Mucosa of stomach (tissue), 1 donor: ENCODE measurements at regions not wholly inside any gene's neighbourhood (a gene's known extent, or its start where the extent isn't known, plus 50 kb on each side); places are given as distances from the start of the nearest gene placed in this dataset.

Experiments
- H3K27me3 ChIP-seq: one replicate; pipeline ENCODE4 v1.7.0; 2013; ENCODE audit warnings: mild to moderate bottlenecking, low read length; ENCODE audit not compliant: control insufficient read depth, insufficient read depth
- H3K36me3 ChIP-seq: one replicate; pipeline ENCODE4 v1.7.0; 2013; ENCODE audit warnings: low read length; ENCODE audit not compliant: control insufficient read depth, insufficient read depth
- H3K4me1 ChIP-seq: one replicate; pipeline ENCODE4 v1.7.0; 2013; ENCODE audit warnings: mild to moderate bottlenecking, low read length; ENCODE audit not compliant: control insufficient read depth, insufficient read depth
- H3K4me3 ChIP-seq: one replicate; pipeline ENCODE4 v1.7.0; 2013; ENCODE audit warnings: low read length
- H3K9ac ChIP-seq: one replicate; pipeline ENCODE4 v1.7.0; 2013; ENCODE audit warnings: mild to moderate bottlenecking, low read length, moderate library complexity
- H3K9me3 ChIP-seq: one replicate; pipeline ENCODE4 v1.7.0; 2013; ENCODE audit warnings: mild to moderate bottlenecking, low read length, moderate library complexity; ENCODE audit not compliant: control insufficient read depth
- donor health status: Pancreatic carcinoma.

DNA sequence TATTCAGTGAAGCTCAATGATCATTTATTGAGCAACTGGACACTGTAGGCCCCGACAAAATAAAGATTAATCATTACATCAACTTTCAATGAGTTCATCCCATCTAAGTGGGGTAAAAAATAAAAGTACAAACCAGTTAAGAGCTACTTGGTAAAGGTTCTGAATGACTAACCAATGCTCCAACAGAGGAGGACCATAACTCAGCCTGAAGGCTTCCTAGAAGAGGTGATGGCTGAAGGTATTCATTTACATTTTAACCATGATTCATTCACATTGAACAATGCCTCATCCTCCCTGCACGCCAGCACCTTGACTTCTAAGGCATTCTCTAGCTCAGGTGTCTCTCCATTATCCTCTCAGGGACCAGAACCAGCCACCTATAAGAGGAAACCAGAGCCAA, 201.4 kb downstream of the ZNF462 start:
- H3K9ac ChIP-seq: no peak overlapping the region
- no peaks in the 10 kb centered on the region for H3K9me3 ChIP-seq
- peaks cover 33% of the 10 kb centered on the region for H3K4me1 ChIP-seq
- H3K36me3 ChIP-seq: no peaks in the 10 kb centered on the region
- H3K27me3 ChIP-seq: no peaks in the 10 kb centered on the region
- no peak overlapping the region for H3K4me3 ChIP-seq

DNA sequence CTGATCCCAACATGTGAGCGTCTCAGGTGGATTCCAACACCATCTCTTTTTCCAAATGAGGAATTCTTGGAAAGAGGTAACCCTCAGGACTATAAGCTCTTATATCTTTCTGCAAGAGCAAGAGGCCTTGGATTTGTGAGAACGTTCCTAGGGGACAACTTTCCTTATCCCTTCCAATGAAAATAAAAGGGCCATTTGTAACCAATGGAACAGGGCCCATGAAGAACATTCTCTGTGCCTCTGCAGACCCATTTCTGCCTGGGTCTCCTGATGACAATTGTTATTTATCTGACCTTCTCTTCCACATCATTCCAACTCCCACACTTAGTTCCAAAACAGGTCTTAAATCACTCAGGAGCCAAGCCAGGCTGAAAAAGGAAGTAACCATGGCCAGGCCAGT, 202.6 kb downstream of the ZNF462 start:
- Histone ChIP-seq H3K9ac (no peak overlapping the region), H3K4me1 (peaks cover 36% of the 10 kb centered on the region), H3K36me3 (no peaks in the 10 kb centered on the region), H3K4me3 (no peak overlapping the region), H3K9me3 (no peaks in the 10 kb centered on the region), H3K27me3 (no peaks in the 10 kb centered on the region)

DNA sequence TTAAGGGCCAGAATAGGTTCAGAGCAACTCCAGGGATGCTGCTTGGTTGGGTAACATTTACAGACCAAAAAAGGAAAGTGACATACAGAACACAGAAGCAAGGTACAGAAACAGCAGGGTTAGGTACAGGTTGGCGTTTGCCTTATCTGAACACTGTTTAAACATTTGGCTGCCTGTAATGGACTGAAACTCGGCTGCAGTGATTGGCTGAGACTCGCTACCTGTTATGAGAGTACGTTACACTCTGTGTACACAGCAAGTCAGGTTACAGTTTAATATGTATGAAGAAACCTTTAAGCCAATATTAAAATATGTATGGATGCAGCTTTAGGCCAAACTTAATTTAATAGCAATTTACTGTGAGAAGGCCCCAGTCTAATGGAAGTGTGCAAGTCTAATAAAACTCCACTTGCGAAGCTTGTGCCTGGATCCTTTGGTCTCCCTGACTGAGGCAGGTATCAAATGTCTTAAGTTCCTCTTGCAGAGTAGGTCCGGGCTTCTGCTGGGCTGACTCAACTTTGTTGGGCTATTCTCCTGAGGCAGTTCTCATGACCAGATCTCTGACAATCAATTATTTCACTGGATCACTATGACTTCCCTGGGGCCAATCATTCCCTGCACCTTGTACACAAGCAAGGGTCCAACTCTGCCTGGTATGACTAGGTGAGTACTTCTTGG, 204.9 kb downstream of the ZNF462 start:
- Histone ChIP-seq H3K27me3 (no peaks in the 10 kb centered on the region), H3K4me1 (peaks cover 36% of the 10 kb centered on the region), H3K9me3 (no peaks in the 10 kb centered on the region), H3K9ac (no peak overlapping the region), H3K4me3 (peak overlapping the region; percentile 28), H3K36me3 (no peaks in the 10 kb centered on the region)

DNA sequence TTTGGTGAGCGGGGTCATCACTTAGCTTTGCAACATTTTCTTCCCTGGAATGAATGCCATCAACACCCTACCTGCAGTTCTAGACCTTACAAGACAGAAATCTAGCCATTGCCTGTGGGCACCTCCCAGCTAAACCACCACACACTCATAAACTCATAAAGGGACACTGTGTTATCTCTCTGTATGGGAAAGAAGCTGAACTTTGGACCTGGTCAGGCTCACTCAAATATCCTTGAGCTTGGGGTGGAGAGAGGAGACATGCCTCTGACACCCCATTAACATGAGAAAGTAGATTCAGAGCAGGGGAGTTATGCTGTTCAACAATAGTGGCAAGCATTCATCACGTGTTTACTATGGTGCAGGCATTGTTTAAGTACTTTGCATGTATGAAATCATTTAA, 205.6 kb downstream of the ZNF462 start:
- Histone ChIP-seq H3K4me3 (peak overlapping the region; percentile 28), H3K4me1 (peaks cover 36% of the 10 kb centered on the region), H3K36me3 (no peaks in the 10 kb centered on the region), H3K9me3 (no peaks in the 10 kb centered on the region), H3K9ac (no peak overlapping the region), H3K27me3 (no peaks in the 10 kb centered on the region)

DNA sequence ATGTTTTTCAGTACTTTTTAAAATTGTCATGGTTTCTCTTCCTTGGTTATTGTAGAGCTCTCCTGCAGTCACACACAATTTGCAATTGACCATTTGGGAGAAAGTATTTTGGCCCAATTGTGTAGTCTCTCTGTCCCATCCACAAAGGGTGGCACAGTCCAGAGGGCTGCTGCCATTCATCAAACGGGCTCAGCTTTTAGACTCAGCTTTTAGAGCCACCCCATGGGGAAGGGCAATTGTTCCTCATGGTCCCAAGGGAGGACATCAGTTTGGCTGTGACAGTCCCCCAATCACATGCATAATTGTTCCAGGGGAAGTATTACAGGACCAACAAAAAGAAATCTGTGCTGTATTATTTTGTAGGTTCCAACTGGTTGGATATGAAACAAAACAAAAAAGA, 207.6 kb downstream of the ZNF462 start:
- Histone ChIP-seq H3K4me3 (no peak overlapping the region), H3K4me1 (peaks cover 36% of the 10 kb centered on the region), H3K9me3 (no peaks in the 10 kb centered on the region), H3K36me3 (no peaks in the 10 kb centered on the region), H3K27me3 (no peaks in the 10 kb centered on the region), H3K9ac (no peak overlapping the region)

DNA sequence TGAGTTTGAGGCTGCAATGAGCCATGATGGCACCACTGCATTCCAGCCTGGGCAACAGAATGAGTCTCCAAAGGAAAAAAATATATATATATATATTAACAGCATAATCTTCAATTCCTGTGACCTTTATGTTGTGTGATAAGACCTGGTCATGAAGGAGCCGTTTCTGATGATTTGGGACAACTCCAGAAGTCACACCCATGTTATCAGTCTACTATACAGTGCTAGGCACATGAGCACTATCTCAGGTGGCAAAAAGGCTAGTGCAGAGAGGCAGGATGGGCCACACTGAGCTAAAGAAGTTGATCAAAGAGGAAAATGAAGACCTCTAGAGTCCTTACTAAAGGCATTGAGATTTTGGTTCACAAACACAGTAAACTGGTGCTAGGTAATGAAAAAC, 205.0 kb upstream of the RAD23B start:
- Histone ChIP-seq H3K9me3 (no peaks in the 10 kb centered on the region), H3K27me3 (no peaks in the 10 kb centered on the region), H3K4me1 (peaks cover 16% of the 10 kb centered on the region)

DNA sequence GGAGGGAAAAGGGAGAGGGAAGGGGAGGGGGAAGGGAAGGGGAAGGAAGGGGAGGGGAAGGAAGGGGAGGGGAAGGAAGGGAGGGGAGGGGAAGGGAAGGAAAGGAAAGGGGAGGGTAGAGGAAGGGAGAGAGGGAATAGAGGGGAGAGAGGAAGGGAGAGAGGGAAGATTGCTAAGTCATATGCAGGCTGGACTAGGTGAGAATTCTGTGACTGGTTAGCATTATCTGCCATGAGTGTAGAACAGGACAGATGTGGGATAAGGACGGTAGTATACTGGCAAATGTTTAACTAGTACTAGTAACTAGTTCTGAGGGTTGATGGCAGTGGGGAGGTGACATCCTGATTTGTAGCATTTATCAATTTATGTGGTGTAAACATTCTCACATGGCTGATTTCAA, 203.5 kb upstream of the RAD23B start:
- H3K36me3 ChIP-seq: no peaks in the 10 kb centered on the region
- H3K4me1 ChIP-seq: peaks cover 16% of the 10 kb centered on the region
- H3K4me3 ChIP-seq: no peak overlapping the region
- H3K27me3 ChIP-seq: no peaks in the 10 kb centered on the region
- H3K9me3 ChIP-seq: no peaks in the 10 kb centered on the region
- no peak overlapping the region for H3K9ac ChIP-seq

More for the DNA sequence above, 205.0 kb upstream of the RAD23B start:
- H3K4me3 ChIP-seq: no peak overlapping the region
- H3K36me3 ChIP-seq: no peaks in the 10 kb centered on the region
- no peak overlapping the region for H3K9ac ChIP-seq

DNA sequence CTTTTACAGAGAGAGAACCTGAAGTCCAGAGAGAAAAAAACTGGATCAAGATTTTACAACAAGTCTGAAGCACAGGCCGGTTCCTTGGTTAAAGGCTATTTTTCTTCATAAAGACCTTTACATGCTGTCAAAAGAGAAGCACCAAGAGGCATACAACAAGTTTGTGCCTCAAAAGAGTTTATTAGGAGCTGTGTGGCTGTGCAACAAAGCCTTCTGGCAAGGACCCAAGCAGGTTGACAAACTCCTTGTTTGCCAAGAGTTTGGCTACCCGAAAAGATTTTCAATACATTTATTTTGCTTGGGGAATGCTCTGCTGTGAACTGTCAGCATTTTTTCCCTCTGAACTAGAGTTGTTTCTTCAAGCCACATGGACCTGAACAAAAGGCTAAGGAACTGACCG, 202.9 kb upstream of the RAD23B start:
- H3K27me3 ChIP-seq: no peaks in the 10 kb centered on the region
- H3K9ac ChIP-seq: no peak overlapping the region
- H3K4me3 ChIP-seq: no peak overlapping the region
- no peaks in the 10 kb centered on the region for H3K9me3 ChIP-seq
- H3K4me1 ChIP-seq: peaks cover 16% of the 10 kb centered on the region
- H3K36me3 ChIP-seq: no peaks in the 10 kb centered on the region

DNA sequence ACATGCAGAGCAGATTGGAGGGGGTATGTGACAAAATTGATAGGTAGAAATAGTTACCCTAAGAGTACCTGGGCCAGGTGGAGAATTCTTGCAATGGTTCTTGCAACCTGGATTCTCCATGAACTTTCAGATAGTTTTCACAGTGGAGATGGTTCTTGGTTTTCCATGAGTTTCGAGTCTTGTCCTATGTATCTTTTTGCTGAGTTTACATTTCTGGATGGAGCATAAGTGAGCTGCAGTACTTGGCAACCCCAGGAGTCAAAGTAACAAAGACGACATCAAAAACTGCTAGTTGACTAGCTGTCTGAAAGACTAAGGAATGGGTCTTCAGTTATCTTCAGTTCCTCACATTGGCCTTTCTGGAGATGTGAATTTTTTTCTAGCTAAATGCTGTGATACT, 196.6 kb upstream of the RAD23B start:
- Histone ChIP-seq H3K36me3 (no peaks in the 10 kb centered on the region), H3K9ac (no peak overlapping the region), H3K4me1 (no peaks in the 10 kb centered on the region), H3K9me3 (no peaks in the 10 kb centered on the region), H3K4me3 (no peak overlapping the region), H3K27me3 (no peaks in the 10 kb centered on the region)

DNA sequence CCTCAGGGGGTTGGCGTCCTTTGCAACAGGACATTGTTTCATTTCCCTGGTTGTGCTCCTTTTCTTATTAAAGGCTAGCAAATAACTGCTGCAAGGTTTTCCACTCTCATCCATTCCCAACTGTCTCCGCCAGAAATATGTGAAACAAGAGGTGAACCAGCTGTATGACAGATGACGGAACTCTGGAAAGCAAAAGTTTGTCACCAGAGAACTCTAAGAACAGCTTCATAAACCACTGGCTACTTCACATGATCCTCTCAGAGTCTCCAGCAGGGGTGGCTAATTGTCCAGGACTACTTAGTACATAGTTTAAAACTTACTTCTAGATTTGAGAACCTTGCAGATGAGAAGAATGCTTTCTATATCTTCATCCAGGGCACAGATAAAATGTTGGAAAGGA, 195.9 kb upstream of the RAD23B start:
- H3K9ac ChIP-seq: no peak overlapping the region
- no peak overlapping the region for H3K4me3 ChIP-seq
- no peaks in the 10 kb centered on the region for H3K9me3 ChIP-seq
- no peaks in the 10 kb centered on the region for H3K36me3 ChIP-seq
- H3K4me1 ChIP-seq: no peaks in the 10 kb centered on the region
- no peaks in the 10 kb centered on the region for H3K27me3 ChIP-seq

DNA sequence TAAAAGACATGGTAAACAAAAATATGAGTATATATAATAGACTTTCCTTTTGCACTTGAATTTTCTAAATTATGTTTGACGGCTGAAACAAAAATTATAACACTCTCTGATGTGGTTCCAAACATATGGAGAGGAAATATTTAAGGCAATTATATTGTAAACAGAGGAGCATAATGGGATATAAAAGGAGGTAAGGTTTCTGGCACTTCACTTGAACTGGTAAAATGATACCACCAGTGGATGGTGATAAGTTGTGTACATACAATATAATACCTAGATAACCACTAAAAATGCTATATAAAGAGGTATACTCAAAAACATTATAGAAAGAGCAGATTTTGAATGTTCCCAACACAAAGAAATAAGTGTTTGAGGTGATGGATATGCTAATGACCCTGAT, 192.9 kb upstream of the RAD23B start:
- Histone ChIP-seq H3K9ac (no peak overlapping the region), H3K9me3 (no peaks in the 10 kb centered on the region), H3K4me1 (no peaks in the 10 kb centered on the region), H3K4me3 (no peak overlapping the region), H3K36me3 (no peaks in the 10 kb centered on the region), H3K27me3 (no peaks in the 10 kb centered on the region)

DNA sequence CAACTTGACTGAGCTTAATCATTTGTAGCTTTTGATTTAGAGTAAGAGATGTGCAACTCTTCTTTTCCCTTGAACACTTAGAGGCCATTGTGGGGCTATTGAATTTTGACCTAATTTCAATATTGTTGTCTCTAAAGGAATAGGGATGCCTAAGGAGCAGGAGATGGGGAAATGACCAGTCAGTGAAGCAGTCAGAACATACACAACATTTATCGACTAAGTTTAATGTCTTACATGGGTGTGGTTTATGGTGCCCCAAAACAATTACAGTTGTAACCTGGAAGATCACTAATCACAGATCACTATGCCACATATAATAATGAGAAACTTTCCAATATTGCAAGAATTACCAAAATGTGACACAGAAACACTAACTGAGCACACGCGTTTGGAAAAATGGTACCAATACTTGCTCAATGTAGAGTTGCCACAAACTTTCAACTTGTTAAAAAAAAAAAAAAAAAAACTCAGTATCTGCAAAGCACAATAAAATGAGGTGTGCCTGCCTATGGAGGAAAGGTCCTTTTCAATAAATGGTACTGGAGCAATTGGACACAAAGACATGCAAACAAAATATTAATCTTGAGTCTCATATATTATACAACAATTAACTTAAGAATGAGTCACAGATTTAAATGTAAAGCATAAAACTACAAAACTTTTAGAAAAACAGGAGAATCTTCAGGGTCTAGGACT, 189.6 kb upstream of the RAD23B start:
- H3K27me3 ChIP-seq: no peaks in the 10 kb centered on the region
- H3K4me1 ChIP-seq: no peaks in the 10 kb centered on the region
- no peak overlapping the region for H3K4me3 ChIP-seq
- no peaks in the 10 kb centered on the region for H3K36me3 ChIP-seq
- H3K9me3 ChIP-seq: no peaks in the 10 kb centered on the region
- H3K9ac ChIP-seq: no peak overlapping the region
